GM21526 (cell line): ENCODE measurements at regions not wholly inside any gene's neighbourhood (a gene's known extent, or its start where the extent isn't known, plus 50 kb on each side); places are given as distances from the start of the nearest gene placed in this dataset.
"Not testable (repeated sequence)": the region's sequence is repeated elsewhere in the genome, so short reads cannot be mapped to it uniquely, and the experiment has no call there.

Experiments
- ATAC-seq: cut with Tn5 transposase; IDR thresholded peaks from one replicate; pipeline ENCODE4 v1.9.1; 2021; ENCODE audit warnings: moderate library complexity; ENCODE audit not compliant: unreplicated experiment, low FRiP score

GRCh38 chr3:124043023-124043422 is 51.1 kb upstream of the ROPN1 start:
- ATAC-seq, result no peak

- no peak for ATAC-seq
These were observed 53.0 kb upstream of the ROPN1 start for GRCh38 chr3:124044956-124045355.

GRCh38 chr3:124048967-124049798 is 57.3 kb upstream of the ROPN1 start:
- no peak for ATAC-seq

- no peak for ATAC-seq
These were observed 59.7 kb upstream of the ROPN1 start for GRCh38 chr3:124051636-124052035.

- no peak for ATAC-seq
These were observed 61.9 kb upstream of the ROPN1 start for GRCh38 chr3:124053871-124054270.

GRCh38 chr3:124056846-124057245 is 64.9 kb upstream of the ROPN1 start:
- no peak for ATAC-seq

GRCh38 chr3:124057420-124057819 is 65.5 kb upstream of the ROPN1 start:
- ATAC-seq, result no peak

GRCh38 chr3:124059580-124059979 is 67.7 kb upstream of the ROPN1 start:
- no peak for ATAC-seq

GRCh38 chr3:124063197-124063909 is 71.4 kb upstream of the ROPN1 start:
- no peak for ATAC-seq

GRCh38 chr3:124064050-124064449 is 72.1 kb upstream of the ROPN1 start:
- ATAC-seq, result no peak

GRCh38 chr3:124066543-124066942 is 74.6 kb upstream of the ROPN1 start:
- ATAC-seq, result not testable (repeated sequence)

GRCh38 chr3:124069706-124070105 is 77.8 kb upstream of the ROPN1 start:
- ATAC-seq, result not testable (repeated sequence)

GRCh38 chr3:124075090-124075489 is 83.2 kb upstream of the ROPN1 start:
- ATAC-seq, result not testable (repeated sequence)

- no peak for ATAC-seq
These were observed 83.8 kb upstream of the ROPN1 start for GRCh38 chr3:124075753-124076152.

- ATAC-seq, result no peak
These were observed 84.3 kb upstream of the ROPN1 start for GRCh38 chr3:124076235-124076634.

- no peak for ATAC-seq
These were observed 87.3 kb upstream of the ROPN1 start for GRCh38 chr3:124078953-124079911.

- ATAC-seq, result no peak
These were observed 88.0 kb upstream of the ROPN1 start for GRCh38 chr3:124079912-124080276.

GRCh38 chr3:124082343-124082742 is 90.4 kb upstream of the ROPN1 start:
- ATAC-seq, result no peak

- ATAC-seq, result no peak
These were observed 92.3 kb upstream of the ROPN1 start for GRCh38 chr3:124084022-124084881.

GRCh38 chr3:124088801-124089200 is 96.9 kb upstream of the ROPN1 start:
- no peak for ATAC-seq
